IMR-90 (cell line): ENCODE measurements at regions not wholly inside any gene's neighbourhood (a gene's known extent, or its start where the extent isn't known, plus 50 kb on each side); places are given as distances from the start of the nearest gene placed in this dataset.

Experiments
- ATAC-seq: fragments of 200-7000 bp; cut with Tn5 transposase; 2 replicates; pipeline ENCODE4 v1.9.1; 2020; ENCODE audit warnings: low read depth, mild to moderate bottlenecking, moderate library complexity
- BruUV-seq: library from RNA; stranded (reverse); fragments of 400-500 nt; replicated peaks from 2 replicates; lab custom pipeline; 2021; lab: Mats Ljungman, UMichigan
- CTCF ChIA-PET: fragments of 300-600 bp; formaldehyde crosslinking; extraction: SDS; loops from one replicate; lab custom pipeline; 2021; ENCODE audit warnings: antibody characterized with exemption; lab: Yijun Ruan, JAX
- POLR2A ChIA-PET: fragments of 300-600 bp; sonication (Branson Sonifier 250); formaldehyde crosslinking; loops from one replicate; lab custom pipeline; 2022; ENCODE audit warnings: antibody characterized with exemption; ENCODE audit not compliant: unreplicated experiment; lab: Charles Lee
- DNase-seq: peaks from one replicate; pipeline ENCODE4 v3.0.0; 2013
- H2AFZ ChIP-seq: replicated peaks from 2 replicates; pipeline ENCODE3; 2013; ENCODE audit warnings: low read length, mild to moderate bottlenecking; ENCODE audit not compliant: poor library complexity
- H2AK5ac ChIP-seq: 2 replicates; pipeline ENCODE4 v1.6.1; 2013; ENCODE audit warnings: low read depth, low read length, inconsistent platforms
- H2AK9ac ChIP-seq: replicated peaks from 2 replicates; pipeline ENCODE3; 2013; ENCODE audit warnings: mild to moderate bottlenecking, low read depth, low read length, moderate library complexity; ENCODE audit not compliant: poor library complexity
- H2BK120ac ChIP-seq: 2 replicates; pipeline ENCODE4 v1.6.1; 2013; ENCODE audit warnings: low read depth, low read length, inconsistent platforms
- H2BK15ac ChIP-seq: 3 replicates; pipeline ENCODE4 v1.6.1; 2013; ENCODE audit warnings: low read depth, low read length, inconsistent platforms
- H2BK20ac ChIP-seq: 2 replicates; pipeline ENCODE4 v1.6.1; 2013; ENCODE audit warnings: low read depth, mild to moderate bottlenecking, inconsistent platforms, low read length, moderate library complexity
- H2BK5ac ChIP-seq: 2 replicates; pipeline ENCODE4 v1.6.1; 2013; ENCODE audit warnings: mild to moderate bottlenecking, low read depth, low read length, inconsistent platforms; ENCODE audit not compliant: poor library complexity, severe bottlenecking
- H3K14ac ChIP-seq: replicated peaks from 2 replicates; pipeline ENCODE4 v1.6.1; 2013; ENCODE audit warnings: low read depth, low read length, inconsistent platforms
- H3K18ac ChIP-seq: 2 replicates; pipeline ENCODE4 v1.6.1; 2013; ENCODE audit warnings: low read depth, low read length, control low read depth
- H3K23ac ChIP-seq: 2 replicates; pipeline ENCODE4 v1.6.1; 2013; ENCODE audit warnings: low read depth, low read length, inconsistent platforms
- H3K27ac ChIP-seq: 2 replicates; pipeline ENCODE4 v1.5.1; 2013; ENCODE audit warnings: mild to moderate bottlenecking, control low read depth, low read length; ENCODE audit not compliant: insufficient read depth
- H3K27me3 ChIP-seq: 2 replicates; pipeline ENCODE4 v1.6.1; 2013; ENCODE audit warnings: low read length; ENCODE audit not compliant: control insufficient read depth, insufficient read depth
- H3K36me3 ChIP-seq: 2 replicates; pipeline ENCODE4 v1.6.1; 2013; ENCODE audit warnings: low read length, mixed read lengths; ENCODE audit not compliant: control insufficient read depth, insufficient read depth
- H3K4ac ChIP-seq: 2 replicates; pipeline ENCODE4 v1.6.1; 2013; ENCODE audit warnings: low read depth, low read length, inconsistent platforms
- H3K4me1 ChIP-seq: 2 replicates; pipeline ENCODE4 v1.6.1; 2013; ENCODE audit warnings: low read length, mixed read lengths; ENCODE audit not compliant: control insufficient read depth, insufficient read depth
- H3K4me2 ChIP-seq: 2 replicates; pipeline ENCODE4 v1.6.1; 2013; ENCODE audit warnings: low read depth, mild to moderate bottlenecking, control low read depth, low read length, moderate library complexity
- H3K4me3 ChIP-seq: 2 replicates; pipeline ENCODE4 v1.5.1; 2013; ENCODE audit warnings: low read depth, mild to moderate bottlenecking, control low read depth, low read length, moderate library complexity; ENCODE audit not compliant: insufficient read depth
- H3K56ac ChIP-seq: 2 replicates; pipeline ENCODE4 v1.6.1; 2013; ENCODE audit warnings: low read length, inconsistent platforms; ENCODE audit not compliant: insufficient read depth; ENCODE audit errors: extremely low read depth
- H3K79me1 ChIP-seq, 2 experiments: 2 replicates each; pipeline ENCODE4 v1.6.1; 2013; ENCODE audit warnings: low read length in 2 of 2, inconsistent platforms in 1 of 2, low read depth in 1 of 2
- H3K9ac ChIP-seq: 2 replicates; pipeline ENCODE4 v1.6.1; 2013; ENCODE audit warnings: low read depth, low read length, control low read depth
- H3K9me1 ChIP-seq: 2 replicates; pipeline ENCODE4 v1.6.1; 2013; ENCODE audit warnings: low read length, inconsistent platforms; ENCODE audit not compliant: insufficient read depth
- H3K9me3 ChIP-seq: 2 replicates; pipeline ENCODE4 v1.6.1; 2013; ENCODE audit warnings: low read length; ENCODE audit not compliant: control insufficient read depth, insufficient read depth
- H4K20me1 ChIP-seq: 2 replicates; pipeline ENCODE4 v1.6.1; 2013; ENCODE audit warnings: low read length, inconsistent platforms; ENCODE audit not compliant: insufficient read depth
- H4K5ac ChIP-seq: 2 replicates; pipeline ENCODE4 v1.6.1; 2013; ENCODE audit warnings: mild to moderate bottlenecking, low read depth, low read length, control low read depth
- H4K8ac ChIP-seq, 2 experiments: 2 replicates each; pipeline ENCODE4 v1.6.1; 2013; ENCODE audit warnings: low read depth in 2 of 2, low read length in 2 of 2, control low read depth in 1 of 2, inconsistent platforms in 1 of 2
- H4K91ac ChIP-seq: 2 replicates; pipeline ENCODE4 v1.6.1; 2013; ENCODE audit warnings: low read depth, low read length, inconsistent platforms; ENCODE audit not compliant: insufficient read depth
- BHLHE40 ChIP-seq: fragments of 150-350 bp; IDR thresholded peaks from 2 replicates; pipeline ENCODE4 v1.6.1; 2016; ENCODE audit warnings: mild to moderate bottlenecking, low read depth, low read length
- CEBPB ChIP-seq: IDR thresholded peaks from 2 replicates; pipeline ENCODE4 v1.6.1; 2012; ENCODE audit warnings: low read depth, low read length, improper control_type of control experiment
- FOS ChIP-seq: fragments of 150-350 bp; IDR thresholded peaks from 2 replicates; pipeline ENCODE4 v1.6.1; 2016; ENCODE audit warnings: low read depth, low read length
- MAFK ChIP-seq: IDR thresholded peaks from 2 replicates; pipeline ENCODE4 v1.6.1; 2012; ENCODE audit warnings: low read depth, low read length, improper control_type of control experiment
- MAZ ChIP-seq: IDR thresholded peaks from 2 replicates; pipeline ENCODE4 v1.6.1; 2012; ENCODE audit warnings: low read depth, mild to moderate bottlenecking, low read length, improper control_type of control experiment, moderate library complexity, borderline replicate concordance
- RAD21 ChIP-seq: IDR thresholded peaks from 2 replicates; pipeline ENCODE4 v1.6.1; 2012; ENCODE audit warnings: low read length, improper control_type of control experiment
- RFX5 ChIP-seq: IDR thresholded peaks from 2 replicates; pipeline ENCODE4 v1.8.0; 2012; ENCODE audit warnings: low read depth, mild to moderate bottlenecking, low read length, moderate library complexity
- USF2 ChIP-seq: fragments of 150-350 bp; IDR thresholded peaks from 2 replicates; pipeline ENCODE4 v1.6.1; 2017; ENCODE audit warnings: mild to moderate bottlenecking, antibody characterized with exemption, low read length, low read depth
- WGBS, 2 experiments: methylation state at CpG; one replicate each; pipeline versions ENCODE4 v1.1.5 to v1.1.7; 2013; ENCODE audit warnings: missing lambda C conversion rate in 2 of 2; ENCODE audit not compliant: insufficient read length in 1 of 2; ENCODE audit errors: extremely low coverage in 2 of 2; 5-methylcytosine and 5-hydroxymethylcytosine counted together
- dilution Hi-C: fragments of 300-500 bp; cut with HindIII; formaldehyde crosslinking; loops from one replicate; pipeline ENCODE4 v1.14.3; 2018; ENCODE audit warnings: low sequenced_read_pairs; ENCODE audit not compliant: unreplicated experiment
- in situ Hi-C: fragments of 300-500 bp; cut with MboI; formaldehyde crosslinking; loops from 3 replicates; pipeline ENCODE4 v1.14.3; 2019; ENCODE audit warnings: low sequenced_read_pairs, inconsistent platforms, mixed read lengths
- intact Hi-C: fragments of 100-400 bp; cut with micrococcal nuclease; formaldehyde crosslinking; loops from 2 replicates; pipeline ENCODE4 v1.10.0; 2022

- no peak overlapping the region for H3K56ac ChIP-seq
- no peaks in the 10 kb centered on the region for H3K36me3 ChIP-seq
- H2AK9ac ChIP-seq = no peak overlapping the region
- H2BK5ac ChIP-seq = no peak overlapping the region
- no peak overlapping the region for H3K9ac ChIP-seq
- H3K9me1 ChIP-seq = no peaks in the 10 kb centered on the region
- no peak overlapping the region for H3K4me3 ChIP-seq
- H4K8ac ChIP-seq = no peak overlapping the region
- BruUV-seq = no TSS peak
- no peak overlapping the region for H3K23ac ChIP-seq
- H4K5ac ChIP-seq = no peak overlapping the region
- no peak overlapping the region for H3K27ac ChIP-seq
- H3K79me1 ChIP-seq = no peaks in the 10 kb centered on the region
- dilution Hi-C loops = no loop called here
- no peaks in the 10 kb centered on the region for H4K20me1 ChIP-seq
- ATAC-seq (no peak), DNase-seq (no peak)
- intact Hi-C loops = no loop called here
- H3K4ac ChIP-seq = no peak overlapping the region
- no peak overlapping the region for H3K18ac ChIP-seq
- no peak overlapping the region for H2BK20ac ChIP-seq
- H3K9me3 ChIP-seq = peaks cover 8% of the 10 kb centered on the region
- ChIA-PET POLR2A (no interaction called here), CTCF (interaction anchor here (0.6 kb wide), 1 partner anchor 12 kb away, joined by 4 read pairs; no protein-coding TSS in a partner anchor)
- no peak overlapping the region for H2AFZ ChIP-seq
- in situ Hi-C loops = no loop called here
- H2BK15ac ChIP-seq = no peak overlapping the region
- H4K91ac ChIP-seq = no peak overlapping the region
- no peak overlapping the region for H3K4me2 ChIP-seq
- 0% methylated on average over 1 of the region's 3 CpGs; no CpG with 5 or more reads in 1 of the 2 experiments for WGBS, 2 experiments
- no peak overlapping the region for H3K14ac ChIP-seq
- no peak overlapping the region for H2BK120ac ChIP-seq
- no peaks in the 10 kb centered on the region for H3K27me3 ChIP-seq
- TF ChIP-seq FOS (no peak), MAZ (no peak), RFX5 (no peak), CEBPB (no peak), RAD21 (no peak), BHLHE40 (no peak), USF2 (no peak), MAFK (no peak)
- H3K4me1 ChIP-seq = no peaks in the 10 kb centered on the region
- H2AK5ac ChIP-seq = no peak overlapping the region
These were observed 203.4 kb upstream of the NMUR2 start for GRCh38 chr5:152608458-152608857.
